Mucosa of stomach (tissue), 1 donor: ENCODE measurements at regions not wholly inside any gene's neighbourhood (a gene's known extent, or its start where the extent isn't known, plus 50 kb on each side); places are given as distances from the start of the nearest gene placed in this dataset.

Experiments
- H3K27me3 ChIP-seq: one replicate; pipeline ENCODE4 v1.7.0; 2013; ENCODE audit warnings: mild to moderate bottlenecking, low read length; ENCODE audit not compliant: control insufficient read depth, insufficient read depth
- H3K36me3 ChIP-seq: one replicate; pipeline ENCODE4 v1.7.0; 2013; ENCODE audit warnings: low read length; ENCODE audit not compliant: control insufficient read depth, insufficient read depth
- H3K4me1 ChIP-seq: one replicate; pipeline ENCODE4 v1.7.0; 2013; ENCODE audit warnings: mild to moderate bottlenecking, low read length; ENCODE audit not compliant: control insufficient read depth, insufficient read depth
- H3K4me3 ChIP-seq: one replicate; pipeline ENCODE4 v1.7.0; 2013; ENCODE audit warnings: low read length
- H3K9ac ChIP-seq: one replicate; pipeline ENCODE4 v1.7.0; 2013; ENCODE audit warnings: mild to moderate bottlenecking, low read length, moderate library complexity
- H3K9me3 ChIP-seq: one replicate; pipeline ENCODE4 v1.7.0; 2013; ENCODE audit warnings: mild to moderate bottlenecking, low read length, moderate library complexity; ENCODE audit not compliant: control insufficient read depth
- donor health status: Pancreatic carcinoma.

GRCh38 chr22:49693848-49694247 lies 133.8 kb downstream of the BRD1 start:
- no peaks in the 10 kb centered on the region for H3K4me1 ChIP-seq
- H3K4me3 ChIP-seq: no peak overlapping the region
- no peak overlapping the region for H3K9ac ChIP-seq
- no peaks in the 10 kb centered on the region for H3K36me3 ChIP-seq
- no peaks in the 10 kb centered on the region for H3K9me3 ChIP-seq
- no peaks in the 10 kb centered on the region for H3K27me3 ChIP-seq

DNA sequence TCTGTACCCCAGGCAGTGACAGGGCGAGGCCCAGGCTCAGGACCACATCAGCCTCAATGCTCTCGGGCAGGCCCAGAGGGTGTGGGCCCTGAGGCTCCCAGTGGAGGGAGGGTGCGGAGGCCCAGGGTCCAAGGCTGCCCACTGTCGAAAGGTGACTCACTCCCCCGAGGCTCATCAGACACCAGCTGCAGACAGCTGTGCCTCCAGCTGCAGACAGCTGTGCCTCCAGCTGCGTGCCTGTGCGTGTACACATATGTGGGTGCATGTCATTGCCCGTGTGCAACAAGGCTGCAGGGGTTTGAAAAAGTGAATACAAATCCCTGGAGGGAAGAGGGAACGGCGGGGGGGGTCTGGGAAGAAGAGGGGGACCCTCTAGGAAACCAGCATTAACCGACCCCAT lies 134.3 kb downstream of the BRD1 start:
- no peaks in the 10 kb centered on the region for H3K4me1 ChIP-seq
- no peaks in the 10 kb centered on the region for H3K36me3 ChIP-seq
- no peaks in the 10 kb centered on the region for H3K27me3 ChIP-seq
- no peak overlapping the region for H3K4me3 ChIP-seq
- H3K9ac ChIP-seq: no peak overlapping the region
- no peaks in the 10 kb centered on the region for H3K9me3 ChIP-seq

DNA sequence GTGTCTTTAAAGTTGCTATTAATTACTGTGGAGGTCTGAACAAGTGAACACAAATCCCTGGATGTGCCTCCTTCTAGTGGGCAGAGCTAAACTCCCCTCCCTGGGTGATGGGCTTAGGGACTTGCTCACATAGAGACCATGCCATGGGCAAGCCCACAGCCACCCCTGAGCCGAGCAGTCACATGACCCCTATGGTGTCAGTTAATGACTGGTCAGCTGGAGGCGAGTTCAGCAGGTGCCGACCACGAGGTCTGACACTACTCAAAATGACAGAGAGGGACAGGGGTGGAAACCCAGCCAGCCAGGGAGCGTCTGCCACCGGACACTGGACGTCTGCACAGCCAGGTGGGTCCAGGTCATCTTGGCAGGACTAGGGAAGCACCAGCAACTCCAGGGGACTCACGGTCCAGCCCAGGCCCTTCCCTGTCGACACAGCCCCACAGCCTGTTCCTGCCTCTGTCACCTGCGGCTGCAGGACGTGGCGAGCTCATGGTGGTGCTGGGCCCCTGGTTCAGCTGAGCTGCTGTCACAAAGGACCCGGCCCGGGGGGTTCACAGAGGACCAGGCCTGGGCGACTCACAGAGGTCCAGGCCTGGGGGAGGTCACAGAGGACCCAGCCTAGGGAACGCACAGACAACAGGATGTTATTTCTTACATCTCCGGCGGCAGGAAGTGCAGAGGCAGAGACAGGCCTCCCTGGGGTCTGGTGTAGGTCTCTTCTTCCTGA lies 135.0 kb downstream of the BRD1 start:
- H3K4me3 ChIP-seq: no peak overlapping the region
- no peaks in the 10 kb centered on the region for H3K27me3 ChIP-seq
- no peaks in the 10 kb centered on the region for H3K4me1 ChIP-seq
- H3K9ac ChIP-seq: no peak overlapping the region
- H3K36me3 ChIP-seq: no peaks in the 10 kb centered on the region
- no peaks in the 10 kb centered on the region for H3K9me3 ChIP-seq

DNA sequence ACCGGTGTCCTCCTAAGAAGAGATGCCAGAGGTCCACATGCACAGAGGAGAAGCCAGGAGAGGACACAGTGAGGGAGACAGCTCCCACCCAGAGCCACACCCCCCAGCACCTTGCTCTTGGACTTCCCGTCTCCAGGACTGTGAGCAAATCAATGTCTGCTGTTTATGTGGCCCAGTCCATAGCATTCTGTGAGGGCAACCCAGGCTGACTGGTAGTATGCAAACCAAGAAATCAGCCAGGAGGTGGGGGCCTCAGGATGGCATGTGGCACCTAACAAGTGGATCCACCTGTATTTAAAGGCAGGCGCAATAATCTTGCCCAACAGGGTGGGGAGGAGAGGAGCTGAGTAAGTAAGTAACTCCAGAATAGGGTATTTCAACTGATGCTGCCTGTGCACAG lies 136.4 kb downstream of the BRD1 start:
- H3K4me3 ChIP-seq: no peak overlapping the region
- no peak overlapping the region for H3K9ac ChIP-seq
- H3K9me3 ChIP-seq: no peaks in the 10 kb centered on the region
- H3K4me1 ChIP-seq: no peaks in the 10 kb centered on the region
- H3K27me3 ChIP-seq: no peaks in the 10 kb centered on the region
- H3K36me3 ChIP-seq: no peaks in the 10 kb centered on the region

DNA sequence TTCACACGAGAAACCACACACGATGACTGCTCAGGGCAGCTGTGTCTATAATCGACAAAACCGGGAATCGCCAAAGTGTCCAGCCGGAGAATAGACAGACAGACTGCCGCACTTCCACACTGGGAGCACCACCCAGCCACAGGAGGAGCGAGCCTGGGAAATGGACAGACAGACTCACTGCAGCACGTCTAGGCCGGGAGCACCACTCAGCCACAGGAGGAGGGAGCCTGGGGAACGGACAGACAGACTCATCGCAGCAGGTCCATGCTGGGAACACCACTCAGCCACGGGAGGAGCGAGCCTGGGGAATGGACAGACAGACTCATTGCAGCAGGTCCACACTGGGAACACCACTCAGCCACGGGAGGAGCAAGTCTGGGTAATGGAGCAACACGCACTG lies 137.2 kb downstream of the BRD1 start:
- Histone ChIP-seq H3K4me3 (no peak overlapping the region), H3K36me3 (no peaks in the 10 kb centered on the region), H3K9ac (no peak overlapping the region), H3K4me1 (no peaks in the 10 kb centered on the region), H3K9me3 (no peaks in the 10 kb centered on the region), H3K27me3 (no peaks in the 10 kb centered on the region)

DNA sequence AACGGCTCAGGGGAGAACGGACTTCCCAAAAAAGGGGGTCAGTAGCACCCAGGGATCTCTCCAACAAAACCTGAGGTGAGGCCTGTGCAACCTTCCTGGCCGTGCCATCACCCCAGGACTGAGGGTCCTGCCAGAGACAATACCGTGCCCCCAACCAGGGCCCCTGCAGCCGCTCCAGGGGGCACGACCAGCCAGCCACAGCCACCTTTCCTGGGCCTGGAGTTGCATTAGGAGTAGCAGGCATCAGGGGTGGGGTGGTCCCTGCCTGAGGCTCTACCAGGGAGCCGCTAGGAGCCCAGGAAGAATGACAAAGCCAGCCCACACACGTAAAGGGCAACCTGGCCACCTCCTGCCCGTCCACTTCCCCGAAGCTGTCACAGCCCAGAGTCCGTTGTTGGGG lies 137.8 kb downstream of the BRD1 start:
- Histone ChIP-seq H3K4me3 (no peak overlapping the region), H3K4me1 (no peaks in the 10 kb centered on the region), H3K27me3 (no peaks in the 10 kb centered on the region), H3K9ac (no peak overlapping the region), H3K9me3 (no peaks in the 10 kb centered on the region), H3K36me3 (no peaks in the 10 kb centered on the region)

GRCh38 chr22:49689255-49689770 lies 138.4 kb downstream of the BRD1 start:
- Histone ChIP-seq H3K4me1 (no peaks in the 10 kb centered on the region), H3K9ac (no peak overlapping the region), H3K9me3 (no peaks in the 10 kb centered on the region), H3K27me3 (no peaks in the 10 kb centered on the region), H3K36me3 (no peaks in the 10 kb centered on the region), H3K4me3 (no peak overlapping the region)

DNA sequence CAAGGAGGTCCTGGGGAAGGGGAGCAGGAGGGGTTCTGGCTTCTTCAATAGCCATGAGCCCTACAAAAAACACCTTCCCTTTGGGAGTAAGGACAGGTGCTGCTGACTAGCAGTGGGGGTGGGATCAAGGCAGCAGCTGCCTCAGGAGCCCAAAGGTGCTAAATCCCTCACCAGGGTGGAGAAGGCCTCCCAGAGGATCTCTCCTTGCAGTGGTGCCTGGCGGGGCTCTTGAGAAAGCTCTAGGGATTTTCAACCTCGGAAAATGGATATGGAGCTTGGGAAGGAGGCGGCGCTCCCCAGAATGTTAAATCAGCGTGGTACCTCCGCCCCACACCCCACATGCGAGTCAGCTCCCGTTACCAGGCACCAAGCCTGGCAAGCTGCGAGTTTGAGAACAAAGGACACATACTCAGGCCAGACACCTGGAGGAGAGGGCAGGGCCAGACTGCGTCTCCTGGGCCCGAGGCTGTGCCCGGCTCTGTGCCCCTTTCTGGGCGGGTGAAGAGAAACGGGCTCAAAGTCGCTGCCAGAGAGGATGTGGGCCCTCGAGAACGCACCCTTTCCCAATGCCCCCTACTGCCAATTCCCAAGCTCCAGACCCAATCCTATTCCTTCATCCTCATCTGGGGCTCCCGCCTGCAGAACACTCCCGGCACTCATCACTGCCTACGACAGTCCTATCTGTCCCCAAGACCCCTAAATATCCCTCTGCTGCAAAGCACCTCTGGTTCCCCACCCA lies 139.0 kb downstream of the BRD1 start:
- Histone ChIP-seq H3K36me3 (no peaks in the 10 kb centered on the region), H3K4me3 (no peak overlapping the region), H3K4me1 (no peaks in the 10 kb centered on the region), H3K27me3 (no peaks in the 10 kb centered on the region), H3K9ac (no peak overlapping the region), H3K9me3 (no peaks in the 10 kb centered on the region)

DNA sequence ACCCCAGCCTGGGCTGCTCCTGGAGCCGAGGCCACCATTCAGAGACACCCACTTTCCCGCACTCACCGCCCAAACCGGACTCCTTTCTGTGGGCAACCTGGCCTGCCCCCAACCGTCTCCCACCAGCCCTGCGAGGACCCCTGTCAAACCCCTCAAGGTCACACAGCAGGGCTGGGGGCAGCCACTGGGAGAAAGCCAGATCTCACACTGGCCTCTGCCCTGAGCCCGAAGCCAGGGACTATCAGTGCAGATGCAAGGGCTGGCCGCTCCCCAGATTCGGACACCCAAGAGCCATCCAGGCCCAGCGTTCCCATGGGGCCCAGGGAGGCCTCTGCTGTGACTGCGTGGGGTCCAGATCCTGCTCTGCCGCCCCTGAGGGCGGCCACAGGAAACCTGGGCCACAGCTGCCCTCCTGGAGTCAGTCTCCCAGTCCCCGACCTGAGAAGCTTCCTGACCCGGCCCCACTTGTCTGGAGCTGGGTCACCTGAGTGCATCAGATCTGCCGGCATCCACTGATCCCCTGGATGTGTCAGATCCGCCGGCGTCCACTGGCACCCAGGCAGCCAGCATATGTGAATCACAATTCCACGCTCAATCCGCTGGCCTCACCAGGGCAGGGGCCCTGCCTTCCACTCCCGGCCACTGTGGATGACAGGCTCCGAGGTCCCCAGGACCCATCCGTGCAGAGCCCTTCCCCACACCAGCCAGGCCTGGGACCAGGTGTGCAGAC lies 139.7 kb downstream of the BRD1 start:
- H3K9ac ChIP-seq: no peak overlapping the region
- H3K4me1 ChIP-seq: no peaks in the 10 kb centered on the region
- no peaks in the 10 kb centered on the region for H3K36me3 ChIP-seq
- H3K27me3 ChIP-seq: no peaks in the 10 kb centered on the region
- H3K4me3 ChIP-seq: no peak overlapping the region
- H3K9me3 ChIP-seq: no peaks in the 10 kb centered on the region

GRCh38 chr22:49687333-49687732 lies 140.3 kb downstream of the BRD1 start:
- H3K27me3 ChIP-seq: no peaks in the 10 kb centered on the region
- no peaks in the 10 kb centered on the region for H3K4me1 ChIP-seq
- H3K4me3 ChIP-seq: no peak overlapping the region
- H3K36me3 ChIP-seq: no peaks in the 10 kb centered on the region
- no peak overlapping the region for H3K9ac ChIP-seq
- no peaks in the 10 kb centered on the region for H3K9me3 ChIP-seq

- no peaks in the 10 kb centered on the region for H3K27me3 ChIP-seq
- H3K9me3 ChIP-seq: no peaks in the 10 kb centered on the region
- no peak overlapping the region for H3K4me3 ChIP-seq
These were observed 141.0 kb downstream of the BRD1 start for GRCh38 chr22:49686495-49687219.

More at GRCh38 chr22:49686495-49687219, 141.0 kb downstream of the BRD1 start:
- Histone ChIP-seq H3K9ac (no peak overlapping the region), H3K4me1 (no peaks in the 10 kb centered on the region), H3K36me3 (no peaks in the 10 kb centered on the region)
